ENCODE measurements at regions not wholly inside any gene's neighbourhood (a gene's known extent, or its start where the extent isn't known, plus 50 kb on each side); places are given as distances from the start of the nearest gene placed in this dataset.
A peak's percentile ranks its signal among the peaks of the same experiment; 100 is the strongest.

DNA sequence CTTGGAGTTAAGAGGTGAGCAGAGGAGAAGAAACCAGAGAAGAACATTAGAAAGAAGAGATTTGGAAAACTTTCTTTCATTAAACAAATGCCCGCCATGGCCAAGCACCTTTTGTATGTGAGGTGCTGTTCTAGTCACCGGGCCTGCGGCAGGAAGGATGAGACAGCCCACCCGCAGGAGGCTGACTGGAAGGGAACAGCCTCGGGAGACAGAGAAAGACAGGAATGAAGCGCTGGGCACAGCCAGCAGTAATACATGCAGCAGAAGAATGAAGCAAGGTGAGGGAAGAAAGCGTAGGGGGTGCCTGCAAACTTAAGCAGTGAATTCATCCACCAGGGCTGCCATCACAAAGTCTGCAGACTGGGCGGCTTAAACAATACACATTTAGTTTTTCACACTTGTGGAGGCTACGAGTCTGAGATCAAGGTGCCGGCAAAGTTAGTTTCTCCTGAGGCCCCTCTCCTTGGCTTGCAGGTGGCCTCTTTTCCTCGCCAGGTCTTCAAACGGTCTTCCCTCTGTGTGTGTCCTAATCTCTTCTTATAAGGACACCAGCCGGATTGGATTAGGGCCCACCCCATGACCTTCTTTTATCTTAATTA, 188.1 kb downstream of the PSMG1 start:
- TF ChIP-seq, protein P1, sequence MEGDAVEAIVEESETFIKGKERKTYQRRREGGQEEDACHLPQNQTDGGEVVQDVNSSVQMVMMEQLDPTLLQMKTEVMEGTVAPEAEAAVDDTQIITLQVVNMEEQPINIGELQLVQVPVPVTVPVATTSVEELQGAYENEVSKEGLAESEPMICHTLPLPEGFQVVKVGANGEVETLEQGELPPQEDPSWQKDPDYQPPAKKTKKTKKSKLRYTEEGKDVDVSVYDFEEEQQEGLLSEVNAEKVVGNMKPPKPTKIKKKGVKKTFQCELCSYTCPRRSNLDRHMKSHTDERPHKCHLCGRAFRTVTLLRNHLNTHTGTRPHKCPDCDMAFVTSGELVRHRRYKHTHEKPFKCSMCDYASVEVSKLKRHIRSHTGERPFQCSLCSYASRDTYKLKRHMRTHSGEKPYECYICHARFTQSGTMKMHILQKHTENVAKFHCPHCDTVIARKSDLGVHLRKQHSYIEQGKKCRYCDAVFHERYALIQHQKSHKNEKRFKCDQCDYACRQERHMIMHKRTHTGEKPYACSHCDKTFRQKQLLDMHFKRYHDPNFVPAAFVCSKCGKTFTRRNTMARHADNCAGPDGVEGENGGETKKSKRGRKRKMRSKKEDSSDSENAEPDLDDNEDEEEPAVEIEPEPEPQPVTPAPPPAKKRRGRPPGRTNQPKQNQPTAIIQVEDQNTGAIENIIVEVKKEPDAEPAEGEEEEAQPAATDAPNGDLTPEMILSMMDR (IDR thresholded peaks at IDR 0.05; ENCODE audit: unreplicated experiment) = no peak
- DNase-seq (ENCODE audit: low spot score in 2 of 2, unreplicated experiment in 2 of 2) = no peak
- no peaks in the 10 kb centered on the region for H3K36me3 Mint-ChIP-seq
- peak overlapping the region; percentile 44 for H3K27ac Mint-ChIP-seq
- H3K4me3 Mint-ChIP-seq = no peak overlapping the region
- no peaks in the 10 kb centered on the region for H3K27me3 Mint-ChIP-seq (ENCODE audit: low read depth)
- H3K9me3 Mint-ChIP-seq = peaks cover 4% of the 10 kb centered on the region
- peaks cover 54% of the 10 kb centered on the region for H3K4me1 Mint-ChIP-seq

DNA sequence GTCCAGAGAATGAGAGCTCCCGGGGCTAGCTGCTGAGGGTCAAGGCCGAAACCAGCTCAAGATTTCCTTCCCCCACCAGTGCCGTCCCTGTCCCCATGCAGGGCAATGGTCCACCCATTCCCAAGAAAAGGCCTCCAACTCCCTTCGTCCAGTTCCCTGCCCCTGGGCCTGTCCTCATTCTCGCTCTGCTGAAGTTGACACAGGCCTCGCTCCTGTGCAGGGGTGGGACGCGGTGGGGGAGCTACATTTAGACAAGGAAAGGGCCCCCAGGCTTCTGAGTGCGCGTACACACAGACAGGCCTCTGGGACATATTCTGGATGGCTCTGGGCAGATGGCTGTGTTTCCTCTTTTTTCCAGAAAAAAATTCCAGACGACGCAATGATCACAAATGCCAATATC, 188.3 kb downstream of the ETS2 start:
- no peaks in the 10 kb centered on the region for H3K27me3 Mint-ChIP-seq (ENCODE audit: low read depth)
- H3K9me3 Mint-ChIP-seq = peaks cover 4% of the 10 kb centered on the region
- no peak for DNase-seq (ENCODE audit: low spot score in 2 of 2, unreplicated experiment in 2 of 2)
- H3K27ac Mint-ChIP-seq = peak overlapping the region; percentile 63
- H3K4me1 Mint-ChIP-seq = peaks cover 66% of the 10 kb centered on the region
- H3K36me3 Mint-ChIP-seq = no peaks in the 10 kb centered on the region
- no peak overlapping the region for H3K4me3 Mint-ChIP-seq
- TF ChIP-seq, protein P1 (IDR thresholded peaks at IDR 0.05; ENCODE audit: unreplicated experiment) = no peak

DNA sequence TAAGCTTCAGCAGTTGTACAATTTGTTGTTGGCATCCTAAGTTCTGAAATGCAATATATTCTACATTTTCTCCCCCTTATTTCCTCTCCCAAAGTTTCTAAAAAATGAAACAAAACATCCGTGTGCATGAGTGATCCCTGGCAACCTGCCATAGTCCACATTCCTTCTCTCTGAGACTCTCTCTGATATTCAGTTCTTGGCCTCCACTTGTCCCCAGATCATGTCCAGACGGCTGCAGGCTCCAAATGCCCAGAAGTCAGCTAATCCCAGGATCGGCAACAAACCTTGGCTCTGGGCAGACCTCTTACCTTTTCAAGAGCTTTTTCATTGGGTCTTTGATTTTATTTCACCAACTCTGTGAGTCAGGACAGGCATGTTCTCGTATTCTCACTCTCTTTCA, 187.8 kb downstream of the ETS2 start:
- peak; percentile 56 to 72 for DNase-seq (ENCODE audit: low spot score in 2 of 2, unreplicated experiment in 2 of 2)
- Mint-ChIP-seq H3K9me3 (peaks cover 4% of the 10 kb centered on the region), H3K4me1 (peaks cover 70% of the 10 kb centered on the region), H3K36me3 (no peaks in the 10 kb centered on the region), H3K27ac (peak overlapping the region; percentile 63), H3K27me3 (ENCODE audit: low read depth) (no peaks in the 10 kb centered on the region), H3K4me3 (no peak overlapping the region)
- TF ChIP-seq, protein P1 (IDR thresholded peaks at IDR 0.05; ENCODE audit: unreplicated experiment) = no peak

DNA sequence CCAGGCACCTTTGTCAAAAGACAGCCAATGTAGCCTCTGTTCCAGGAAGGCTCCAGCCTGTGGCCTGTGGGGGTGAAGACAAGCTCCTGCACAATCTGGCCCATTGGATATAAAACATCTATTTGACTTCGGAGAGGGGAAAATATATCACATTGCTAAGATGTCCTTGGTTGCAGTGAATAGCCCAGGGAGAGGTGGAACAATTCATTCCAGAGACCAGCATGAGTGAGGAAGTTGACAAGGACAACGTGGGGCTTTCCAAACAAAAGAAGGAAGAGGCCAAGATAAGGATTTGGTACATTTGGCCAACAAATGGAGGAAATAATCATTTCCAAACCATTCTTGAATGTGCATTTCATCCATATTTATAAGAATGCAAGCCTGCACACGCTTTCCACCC, 187.0 kb downstream of the ETS2 start:
- Mint-ChIP-seq H3K4me1 (peaks cover 79% of the 10 kb centered on the region), H3K27me3 (ENCODE audit: low read depth) (peaks cover 2% of the 10 kb centered on the region), H3K27ac (peak overlapping the region; percentile 26), H3K9me3 (no peaks in the 10 kb centered on the region), H3K36me3 (no peaks in the 10 kb centered on the region), H3K4me3 (no peak overlapping the region)
- no peak for DNase-seq (ENCODE audit: low spot score in 2 of 2, unreplicated experiment in 2 of 2)
- TF ChIP-seq, protein P1 (IDR thresholded peaks at IDR 0.05; ENCODE audit: unreplicated experiment) = no peak

DNA sequence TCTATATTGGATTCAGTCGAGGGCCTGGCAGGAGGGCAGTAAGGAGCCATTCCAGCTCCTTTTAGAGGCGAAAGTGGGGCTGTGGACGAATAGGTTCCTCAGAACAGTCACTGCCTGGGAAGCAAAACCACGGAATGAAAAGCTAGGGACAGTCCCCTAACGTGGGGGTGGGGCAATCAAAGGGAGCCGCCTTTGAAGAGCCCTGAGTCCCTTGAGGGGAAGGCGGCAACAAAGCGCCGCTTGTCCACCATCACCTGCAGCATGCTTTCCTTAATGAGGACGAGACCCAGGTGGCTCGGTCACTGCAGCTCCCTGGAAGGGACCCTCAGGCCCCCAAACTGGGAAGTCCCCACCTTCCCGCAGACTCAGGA, 184.7 kb downstream of the ETS2 start:
- H3K4me3 Mint-ChIP-seq = no peak overlapping the region
- DNase-seq (ENCODE audit: low spot score in 2 of 2, unreplicated experiment in 2 of 2) = no peak
- no peaks in the 10 kb centered on the region for H3K36me3 Mint-ChIP-seq
- H3K27ac Mint-ChIP-seq = peak overlapping the region; percentile 94
- TF ChIP-seq, protein P1 (IDR thresholded peaks at IDR 0.05; ENCODE audit: unreplicated experiment) = no peak
- H3K27me3 Mint-ChIP-seq (ENCODE audit: low read depth) = peaks cover 5% of the 10 kb centered on the region
- peaks cover 90% of the 10 kb centered on the region for H3K4me1 Mint-ChIP-seq
- no peaks in the 10 kb centered on the region for H3K9me3 Mint-ChIP-seq

Data from mesothelial cell of epicardium (in vitro differentiated cells).